Activated CD4-positive, alpha-beta T cell treated with anti-CD3 and anti-CD28 coated beads for 4 hours (primary cell): ENCODE measurements at regions not wholly inside any gene's neighbourhood (a gene's known extent, or its start where the extent isn't known, plus 50 kb on each side); places are given as distances from the start of the nearest gene placed in this dataset.

Source experiments
- DNase-seq, 2 donors: peaks; one replicate each; pipeline ENCODE4 v3.0.0-alpha.2; 2020

GRCh38 chr20:37643400-37643799 lies 50.4 kb upstream of the CTNNBL1 start:
- DNase-seq: no peak

DNA sequence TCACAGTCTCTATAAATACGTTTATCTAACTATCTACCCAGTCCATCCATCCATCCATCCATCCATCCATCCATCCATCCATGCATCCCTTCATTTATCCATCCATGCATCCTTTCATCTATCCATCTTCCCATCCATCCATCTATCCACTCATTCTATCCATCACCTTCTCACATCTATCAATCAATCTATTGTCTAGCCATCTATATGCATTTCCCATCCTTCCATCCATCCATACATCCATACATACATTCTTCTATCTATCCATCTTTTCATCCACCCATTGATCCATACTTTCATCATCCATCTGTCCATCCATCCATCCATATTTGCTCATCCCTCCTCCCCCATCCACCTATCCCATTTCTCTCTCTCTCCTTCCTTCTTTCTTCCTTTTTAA lies 51.6 kb upstream of the CTNNBL1 start:
- no peak for DNase-seq

GRCh38 chr20:37640600-37641561 lies 52.9 kb upstream of the CTNNBL1 start:
- no peak for DNase-seq

GRCh38 chr20:37638527-37638926 lies 55.3 kb upstream of the CTNNBL1 start:
- DNase-seq: no peak

GRCh38 chr20:37636977-37637376 lies 56.9 kb upstream of the CTNNBL1 start:
- no peak for DNase-seq

GRCh38 chr20:37636212-37636975 lies 57.4 kb upstream of the CTNNBL1 start:
- DNase-seq: no peak

DNA sequence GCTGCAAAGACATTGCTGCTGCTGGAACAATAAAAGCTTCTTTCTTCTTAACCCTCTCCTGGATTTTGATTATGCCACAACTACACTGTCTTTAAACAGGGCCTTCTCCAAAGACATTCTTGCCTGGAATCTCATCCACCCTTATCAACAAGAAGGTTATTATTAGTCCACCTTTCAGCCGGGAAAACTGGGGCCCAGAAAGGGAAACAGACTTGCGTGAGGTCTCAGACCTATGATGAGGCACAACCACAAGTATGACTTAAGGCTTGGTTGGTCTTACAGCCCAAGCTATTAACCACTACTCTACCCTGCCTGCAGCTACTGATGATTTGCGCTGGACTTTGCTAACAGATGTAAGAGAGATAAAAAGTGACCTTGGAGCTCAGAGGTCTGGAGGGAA lies 62.8 kb upstream of the CTNNBL1 start:
- DNase-seq: no peak

GRCh38 chr20:37630166-37630565 lies 63.7 kb upstream of the CTNNBL1 start:
- DNase-seq: no peak

- DNase-seq: no peak
Observed at GRCh38 chr20:37627767-37628130, 66.1 kb upstream of the CTNNBL1 start.

GRCh38 chr20:37627060-37627766 lies 66.6 kb upstream of the CTNNBL1 start:
- no peak for DNase-seq

GRCh38 chr20:37624963-37625362 lies 68.9 kb upstream of the CTNNBL1 start:
- DNase-seq: no peak

DNA sequence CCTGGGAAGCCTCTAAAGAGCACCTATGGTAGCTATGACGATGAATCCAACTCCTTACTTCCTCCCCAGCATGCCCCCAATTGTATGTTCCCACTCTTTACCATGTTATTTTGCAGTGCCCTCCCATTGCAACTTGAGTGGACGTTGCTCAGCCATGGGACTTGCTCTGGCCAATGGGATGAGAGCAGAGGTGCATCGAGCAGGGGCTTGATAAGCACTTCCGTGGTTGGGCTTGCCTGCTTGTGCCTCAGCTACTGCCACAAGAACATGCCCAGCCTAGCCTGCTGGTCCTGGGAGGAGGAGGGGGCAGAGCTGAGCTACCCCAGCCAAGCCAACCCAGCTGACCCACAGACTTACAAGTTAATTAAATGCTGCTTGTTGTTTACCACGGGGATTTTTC lies 71.1 kb upstream of the CTNNBL1 start:
- DNase-seq: no peak

DNA sequence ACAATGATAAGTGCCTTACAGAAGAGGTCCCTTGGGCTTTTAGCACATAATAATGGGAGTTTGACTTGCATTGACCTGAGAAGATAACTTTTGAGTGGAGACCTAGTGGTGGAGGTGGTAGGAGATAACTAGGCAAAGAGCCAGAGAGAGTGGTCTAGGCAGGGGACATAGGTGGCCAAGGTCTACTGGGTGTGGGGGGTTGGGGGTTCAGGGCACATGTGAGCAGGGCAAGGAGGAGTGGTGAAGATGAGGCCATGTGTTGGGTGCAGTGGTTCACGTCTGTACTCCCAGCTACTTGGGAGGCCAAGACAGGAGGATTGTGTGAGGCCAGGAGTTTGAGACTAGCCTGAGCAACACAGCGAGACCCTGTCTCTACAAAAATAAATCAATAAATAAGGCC lies 74.3 kb upstream of the CTNNBL1 start:
- no peak for DNase-seq

DNA sequence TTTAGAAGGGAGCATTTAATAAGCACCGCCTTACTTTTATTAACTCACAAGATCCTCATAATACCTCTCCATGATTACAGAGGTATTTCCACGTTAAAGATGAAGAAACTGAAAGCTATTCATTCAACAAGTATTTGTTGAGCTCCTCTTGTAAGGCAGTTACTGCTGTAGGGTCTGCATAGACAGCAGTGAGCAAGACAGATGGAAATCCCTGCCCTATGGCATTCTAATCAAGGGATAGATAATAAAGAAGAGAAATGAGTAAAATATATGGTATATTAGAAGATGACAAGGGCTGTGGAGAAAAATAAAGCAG lies 77.8 kb upstream of the CTNNBL1 start:
- DNase-seq: no peak

GRCh38 chr20:37615340-37616109 lies 78.3 kb upstream of the CTNNBL1 start:
- peak; percentile 36 to 47 for DNase-seq

GRCh38 chr20:37611852-37612251 lies 82.0 kb upstream of the CTNNBL1 start:
- DNase-seq: no peak

DNA sequence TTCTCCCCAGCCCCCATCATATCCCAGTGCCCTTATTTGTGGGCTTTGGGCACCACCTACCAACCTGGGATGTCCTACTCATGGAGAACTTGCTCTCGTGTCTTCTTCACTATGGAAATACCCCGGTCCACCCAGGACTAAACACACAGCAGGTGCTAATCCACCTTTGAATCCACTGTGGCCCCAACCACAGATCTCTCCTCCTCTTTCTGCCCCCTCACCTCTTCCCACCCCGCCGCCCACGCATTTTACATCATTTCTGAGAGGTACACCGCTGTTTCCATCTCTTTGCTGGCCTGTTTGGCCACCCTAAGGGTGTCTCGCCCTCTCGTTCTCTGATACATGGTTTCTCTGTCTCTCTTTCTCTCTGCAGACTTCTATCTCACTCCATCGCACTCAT lies 82.5 kb upstream of the CTNNBL1 start:
- no peak for DNase-seq

GRCh38 chr20:37610203-37610798 lies 82.6 kb upstream of the BLCAP start:
- no peak for DNase-seq

DNA sequence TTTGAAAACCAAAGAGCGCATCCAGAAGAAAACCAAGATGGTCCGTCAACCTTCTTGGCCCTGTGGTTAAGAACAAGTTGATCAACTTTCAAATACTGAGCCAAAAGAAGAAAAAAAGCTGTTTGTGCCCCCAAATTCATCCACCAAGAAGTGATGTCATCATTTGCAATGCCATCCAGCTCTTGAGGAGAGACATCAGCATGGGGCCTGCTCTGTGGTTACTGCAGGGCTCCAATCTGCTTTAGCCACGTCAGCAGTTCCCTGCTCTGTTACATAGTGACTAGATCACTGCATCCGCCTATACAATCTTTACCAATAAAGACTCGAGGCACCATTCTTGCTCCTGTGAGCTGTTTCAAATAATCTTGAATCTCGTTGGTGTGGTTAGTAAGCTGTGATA lies 75.0 kb upstream of the BLCAP start:
- DNase-seq: no peak

- no peak for DNase-seq
Observed at GRCh38 chr20:37600486-37600885, 72.8 kb upstream of the BLCAP start.

DNA sequence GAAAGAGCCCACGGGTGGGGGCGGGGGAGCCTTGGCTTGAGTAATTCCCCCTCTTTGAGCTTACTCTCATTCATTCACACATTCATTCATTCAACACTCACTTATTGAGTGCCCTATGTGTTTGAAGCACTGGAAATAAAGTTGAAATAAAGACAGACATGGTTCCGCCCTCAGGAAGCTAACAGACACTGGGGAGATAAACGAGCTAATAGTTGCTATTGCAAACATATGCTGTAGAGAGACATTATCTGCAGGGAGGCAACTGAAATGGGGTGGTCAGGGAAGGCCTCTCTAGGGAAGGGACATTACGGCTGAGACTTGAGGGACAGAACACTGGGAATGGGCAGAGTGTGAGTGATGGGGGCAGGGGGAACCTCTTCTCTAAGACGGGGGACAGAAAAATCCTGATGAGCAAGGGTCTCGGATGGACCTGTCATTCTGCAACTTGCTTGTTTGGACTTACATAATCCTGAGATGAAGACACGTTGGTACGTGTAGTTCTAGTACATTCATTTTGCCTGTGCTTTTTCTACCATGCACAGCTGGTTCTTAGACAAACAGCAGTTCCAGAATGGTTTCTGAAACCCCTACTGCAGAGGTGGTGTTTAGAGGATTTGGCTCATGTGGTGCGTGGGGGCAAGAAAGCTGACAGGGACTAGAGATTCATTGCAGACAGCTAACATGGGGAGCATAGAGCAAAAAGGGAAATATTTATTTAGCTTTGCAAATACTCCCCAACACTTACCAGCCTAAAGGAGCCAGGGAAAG lies 71.1 kb upstream of the BLCAP start:
- no peak for DNase-seq

- no peak for DNase-seq
Observed at GRCh38 chr20:37598100-37598543, 70.4 kb upstream of the BLCAP start.
